ENCODE measurements at regions not wholly inside any gene's neighbourhood (a gene's known extent, or its start where the extent isn't known, plus 50 kb on each side); places are given as distances from the start of the nearest gene placed in this dataset.
"Not testable (repeated sequence)": the region's sequence is repeated elsewhere in the genome, so short reads cannot be mapped to it uniquely, and the experiment has no call there.

DNA sequence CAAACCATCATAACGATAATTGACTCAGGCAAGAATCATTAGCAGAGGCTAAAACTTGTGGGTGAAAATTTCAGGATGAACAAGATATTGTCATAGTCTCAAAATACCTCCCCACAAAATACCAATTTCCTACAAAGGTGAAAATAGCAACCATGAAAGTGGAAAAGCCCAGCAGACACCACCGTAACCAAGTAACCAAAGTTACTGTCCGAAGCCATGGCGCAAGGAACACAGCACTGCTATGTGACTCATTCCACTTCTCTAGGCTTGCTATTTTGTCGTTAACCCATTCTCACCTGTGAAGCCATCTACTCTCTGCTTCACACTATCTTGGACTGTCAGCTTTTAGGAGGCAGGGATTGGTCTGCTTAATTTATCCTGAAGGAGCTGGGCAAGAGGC is 113.8 kb upstream of the CACUL1 start:
- Mint-ChIP-seq H3K4me3 (ENCODE audit: low read depth) (no peak overlapping the region), H3K9me3 (no peaks in the 10 kb centered on the region), H3K27ac (no peak overlapping the region), H3K4me1 (ENCODE audit: low read depth) (no peaks in the 10 kb centered on the region), H3K36me3 (ENCODE audit: low read depth) (no peaks in the 10 kb centered on the region), H3K27me3 (ENCODE audit: low read depth) (peaks cover 7% of the 10 kb centered on the region)
- intact Hi-C loops (cut with micrococcal nuclease): no loop called here
- no peak for DNase-seq (ENCODE audit: low spot score)

DNA sequence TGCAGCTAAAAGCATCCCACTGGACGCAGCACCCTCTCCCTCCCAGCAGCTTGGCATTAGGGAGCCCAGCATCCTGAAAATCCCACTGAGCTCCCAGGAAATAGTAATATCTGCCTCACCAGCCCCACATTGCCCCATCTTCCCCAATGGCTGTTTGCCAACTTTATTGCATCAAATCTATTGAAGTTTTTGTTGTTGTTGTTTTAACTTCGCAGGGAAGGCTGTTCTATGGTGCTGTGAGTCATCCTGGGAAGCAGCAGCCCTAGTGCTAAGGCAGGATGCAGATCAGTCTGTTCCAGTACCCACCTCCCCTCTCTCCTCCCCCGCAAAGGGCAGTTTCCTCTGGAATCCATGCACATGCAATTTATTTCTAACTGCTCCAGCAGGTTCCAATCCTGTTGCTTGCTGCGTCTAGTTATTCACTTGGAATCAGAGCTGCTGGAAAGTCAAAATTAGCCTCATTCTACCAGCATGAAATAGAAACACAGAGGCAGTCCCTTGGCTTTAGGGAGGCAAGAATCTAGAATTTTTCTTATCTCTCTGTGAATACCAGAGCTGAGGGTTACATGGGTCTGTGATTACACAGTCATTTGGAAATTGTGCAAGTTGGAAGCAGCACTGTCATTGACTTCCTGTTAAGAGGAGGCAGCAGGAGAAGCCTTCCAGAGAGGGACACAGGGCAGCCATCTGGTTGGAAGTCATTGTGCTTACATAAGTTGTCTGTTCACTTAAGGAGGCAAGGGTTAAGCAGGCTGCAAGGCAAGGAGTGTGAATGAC is 115.9 kb upstream of the CACUL1 start:
- H3K27me3 Mint-ChIP-seq (ENCODE audit: low read depth): peaks cover 9% of the 10 kb centered on the region
- H3K27ac Mint-ChIP-seq: no peak overlapping the region
- no peaks in the 10 kb centered on the region for H3K9me3 Mint-ChIP-seq
- DNase-seq (ENCODE audit: low spot score): no peak
- intact Hi-C loops (cut with micrococcal nuclease): no loop called here
- no peak overlapping the region for H3K4me3 Mint-ChIP-seq (ENCODE audit: low read depth)
- H3K4me1 Mint-ChIP-seq (ENCODE audit: low read depth): no peaks in the 10 kb centered on the region
- no peaks in the 10 kb centered on the region for H3K36me3 Mint-ChIP-seq (ENCODE audit: low read depth)

DNA sequence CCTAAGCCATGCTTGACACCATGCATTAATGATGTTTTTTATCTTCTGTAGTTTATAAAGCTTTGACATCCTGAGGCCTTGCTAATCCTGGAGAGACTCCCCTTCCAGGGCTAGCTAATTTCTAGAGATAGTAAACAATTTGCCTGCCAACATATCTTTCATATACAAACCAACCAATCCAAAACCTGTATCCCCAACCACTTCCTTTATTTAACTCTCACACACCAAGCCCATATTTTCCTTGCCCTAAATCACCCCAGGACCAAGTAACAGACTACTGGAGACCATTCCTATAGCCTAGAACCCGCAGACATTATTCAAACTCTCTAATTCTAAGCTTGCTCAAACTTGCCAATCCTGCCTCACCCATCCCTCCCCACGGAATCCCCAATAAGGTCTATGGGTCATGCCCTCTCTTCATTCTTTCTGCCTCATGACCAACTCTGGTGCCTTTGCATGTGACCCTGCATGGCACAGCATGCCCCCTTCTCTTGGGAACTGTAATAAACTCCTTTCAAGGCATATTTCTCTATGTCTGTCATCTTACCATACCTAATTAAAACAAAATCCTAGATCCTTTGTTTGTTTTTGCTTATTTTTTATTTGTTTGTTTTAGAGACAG is 116.6 kb upstream of the CACUL1 start:
- H3K36me3 Mint-ChIP-seq (ENCODE audit: low read depth): no peaks in the 10 kb centered on the region
- intact Hi-C loops (cut with micrococcal nuclease): no loop called here
- DNase-seq (ENCODE audit: low spot score): no peak
- H3K27ac Mint-ChIP-seq: no peak overlapping the region
- H3K4me1 Mint-ChIP-seq (ENCODE audit: low read depth): no peaks in the 10 kb centered on the region
- no peak overlapping the region for H3K4me3 Mint-ChIP-seq (ENCODE audit: low read depth)
- no peaks in the 10 kb centered on the region for H3K9me3 Mint-ChIP-seq
- H3K27me3 Mint-ChIP-seq (ENCODE audit: low read depth): peaks cover 15% of the 10 kb centered on the region

DNA sequence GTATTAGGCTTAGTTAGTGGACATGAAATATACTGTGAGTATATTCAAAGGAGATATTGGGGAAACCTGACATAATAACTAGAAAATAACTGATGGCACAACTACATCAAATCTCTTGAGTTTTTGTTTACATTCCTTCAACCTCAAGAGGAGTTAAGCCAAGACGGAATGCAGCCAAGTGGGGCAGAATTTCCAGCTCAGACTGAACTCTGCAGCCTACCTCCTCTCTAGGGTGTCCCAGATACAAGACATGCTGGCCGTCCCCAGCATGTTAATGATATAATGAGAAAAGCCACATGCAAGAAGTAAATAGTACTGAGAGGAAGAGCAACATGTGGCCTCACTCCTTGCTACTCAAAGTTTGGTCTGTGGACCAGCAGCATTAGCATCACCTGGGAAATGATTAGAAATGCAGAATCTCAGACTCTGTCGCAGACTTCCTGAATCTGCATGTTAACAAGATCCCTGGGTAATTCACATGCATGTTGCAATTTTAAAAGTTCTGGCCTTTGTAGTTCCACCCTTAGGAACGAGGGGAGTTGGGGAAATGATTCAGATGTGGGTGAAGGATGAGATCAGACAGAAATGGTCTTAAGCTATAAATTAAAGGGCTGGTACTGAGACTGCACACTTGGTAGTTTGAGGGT is 118.4 kb upstream of the CACUL1 start:
- Mint-ChIP-seq H3K9me3 (no peaks in the 10 kb centered on the region), H3K27me3 (ENCODE audit: low read depth) (peaks cover 19% of the 10 kb centered on the region), H3K27ac (no peak overlapping the region), H3K36me3 (ENCODE audit: low read depth) (no peaks in the 10 kb centered on the region), H3K4me3 (ENCODE audit: low read depth) (no peak overlapping the region), H3K4me1 (ENCODE audit: low read depth) (no peaks in the 10 kb centered on the region)
- no peak for DNase-seq (ENCODE audit: low spot score)
- intact Hi-C loops (cut with micrococcal nuclease): no loop called here

GRCh38 chr10:118873738-118874105 is 119.0 kb upstream of the CACUL1 start:
- intact Hi-C loops (cut with micrococcal nuclease): no loop called here
- Mint-ChIP-seq H3K4me1 (ENCODE audit: low read depth) (no peaks in the 10 kb centered on the region), H3K27ac (no peak overlapping the region), H3K36me3 (ENCODE audit: low read depth) (no peaks in the 10 kb centered on the region), H3K4me3 (ENCODE audit: low read depth) (no peak overlapping the region), H3K27me3 (ENCODE audit: low read depth) (peaks cover 19% of the 10 kb centered on the region), H3K9me3 (no peaks in the 10 kb centered on the region)
- no peak for DNase-seq (ENCODE audit: low spot score)

GRCh38 chr10:118874171-118874570 is 119.4 kb upstream of the CACUL1 start:
- intact Hi-C loops (cut with micrococcal nuclease): no loop called here
- no peak for DNase-seq (ENCODE audit: low spot score)
- Mint-ChIP-seq H3K4me1 (ENCODE audit: low read depth) (no peaks in the 10 kb centered on the region), H3K27me3 (ENCODE audit: low read depth) (peaks cover 19% of the 10 kb centered on the region), H3K27ac (no peak overlapping the region), H3K9me3 (no peaks in the 10 kb centered on the region), H3K4me3 (ENCODE audit: low read depth) (no peak overlapping the region), H3K36me3 (ENCODE audit: low read depth) (no peaks in the 10 kb centered on the region)

GRCh38 chr10:118875087-118875486 is 120.3 kb upstream of the CACUL1 start:
- Mint-ChIP-seq H3K27me3 (ENCODE audit: low read depth) (peaks cover 20% of the 10 kb centered on the region), H3K36me3 (ENCODE audit: low read depth) (no peaks in the 10 kb centered on the region), H3K27ac (no peak overlapping the region), H3K4me1 (ENCODE audit: low read depth) (no peaks in the 10 kb centered on the region), H3K9me3 (no peaks in the 10 kb centered on the region), H3K4me3 (ENCODE audit: low read depth) (no peak overlapping the region)
- no peak for DNase-seq (ENCODE audit: low spot score)
- intact Hi-C loops (cut with micrococcal nuclease): no loop called here

DNA sequence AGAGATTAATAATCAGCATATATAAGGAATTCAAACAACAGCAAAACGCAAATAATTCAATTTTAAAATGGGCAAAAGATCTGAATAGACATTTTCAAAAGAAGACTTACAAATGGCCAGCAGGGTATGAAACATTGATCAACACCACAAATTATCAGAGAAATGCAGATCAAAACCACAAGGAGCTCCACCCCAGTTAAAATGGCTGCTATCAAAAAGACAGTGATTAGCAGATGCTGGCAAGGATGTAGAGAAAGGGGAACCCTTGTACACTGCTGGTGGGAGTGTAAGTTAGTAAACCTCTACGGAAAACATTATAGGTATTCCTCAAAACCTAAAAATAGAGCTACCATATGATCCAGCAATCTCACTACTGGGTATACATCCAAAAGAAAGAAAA is 128.0 kb upstream of the CACUL1 start:
- Mint-ChIP-seq H3K27me3 (ENCODE audit: low read depth) (peaks cover 18% of the 10 kb centered on the region), H3K27ac (no peak overlapping the region), H3K9me3 (no peaks in the 10 kb centered on the region), H3K36me3 (ENCODE audit: low read depth) (no peaks in the 10 kb centered on the region), H3K4me1 (ENCODE audit: low read depth) (no peaks in the 10 kb centered on the region), H3K4me3 (ENCODE audit: low read depth) (no peak overlapping the region)
- DNase-seq (ENCODE audit: low spot score): no peak
- intact Hi-C loops (cut with micrococcal nuclease): no loop called here

DNA sequence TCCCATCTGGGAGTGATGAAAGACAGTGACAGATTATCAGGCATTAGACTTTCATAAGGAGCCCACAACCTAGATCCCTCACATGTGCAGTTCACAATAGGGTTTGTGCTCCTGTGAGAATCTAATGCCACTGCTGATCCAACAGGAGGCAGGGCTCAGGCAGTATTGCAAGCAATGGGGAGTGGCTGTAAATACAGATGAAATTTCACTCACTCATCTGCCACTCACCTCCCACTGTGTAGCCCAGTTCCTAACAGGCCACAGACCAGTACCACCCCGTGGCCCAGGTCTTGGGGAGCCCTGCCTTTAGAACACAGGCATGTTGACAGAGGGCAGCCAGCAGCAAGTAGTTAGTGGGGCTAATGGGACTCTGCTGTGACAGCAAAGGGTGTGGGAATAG is 137.3 kb upstream of the NANOS1 start:
- no peak overlapping the region for H3K27ac Mint-ChIP-seq
- H3K27me3 Mint-ChIP-seq (ENCODE audit: low read depth): peaks cover 10% of the 10 kb centered on the region
- intact Hi-C loops (cut with micrococcal nuclease): no loop called here
- no peaks in the 10 kb centered on the region for H3K9me3 Mint-ChIP-seq
- H3K4me1 Mint-ChIP-seq (ENCODE audit: low read depth): no peaks in the 10 kb centered on the region
- DNase-seq (ENCODE audit: low spot score): no peak
- H3K36me3 Mint-ChIP-seq (ENCODE audit: low read depth): no peaks in the 10 kb centered on the region
- H3K4me3 Mint-ChIP-seq (ENCODE audit: low read depth): no peak overlapping the region

DNA sequence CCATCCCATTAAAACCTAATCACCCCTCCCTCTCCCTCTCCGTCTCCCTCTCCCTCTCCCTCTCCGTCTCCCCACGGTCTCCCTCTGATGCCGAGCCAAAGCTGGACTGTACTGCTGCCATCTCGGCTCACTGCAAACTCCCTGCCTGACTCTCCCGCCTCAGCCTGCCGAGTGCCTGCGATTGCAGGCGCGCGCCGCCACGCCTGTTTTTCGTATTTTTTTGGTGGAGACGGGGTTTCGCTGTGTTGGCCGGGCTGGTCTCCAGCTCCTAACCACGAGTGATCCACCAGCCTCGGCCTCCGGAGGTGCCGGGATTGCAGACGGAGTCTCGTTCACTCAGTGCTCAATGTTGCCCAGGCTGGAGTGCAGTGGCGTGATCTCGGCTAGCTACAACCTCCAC is 134.6 kb upstream of the NANOS1 start:
- H3K4me1 Mint-ChIP-seq (ENCODE audit: low read depth): not testable (repeated sequence)

DNA sequence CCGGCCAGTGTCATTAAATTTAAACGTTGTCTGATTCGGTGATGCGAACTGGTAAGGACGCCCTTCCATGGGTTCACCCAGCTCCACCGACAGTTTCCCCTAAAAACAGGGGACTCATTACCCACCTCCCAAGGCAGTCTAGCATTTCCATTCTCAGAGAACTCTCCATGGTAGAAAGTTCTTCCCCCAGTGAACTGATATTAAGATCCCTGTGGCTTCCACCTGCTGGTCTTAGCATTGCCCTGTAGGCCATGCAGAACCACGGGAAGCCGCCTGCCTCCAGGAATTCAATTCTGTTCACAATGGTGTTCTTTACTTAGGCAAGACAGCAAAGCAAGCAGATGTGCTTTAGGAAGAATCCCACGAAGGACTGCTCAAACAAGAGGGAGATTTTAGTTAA is 128.9 kb upstream of the NANOS1 start:
- Mint-ChIP-seq H3K27ac (no peak overlapping the region), H3K36me3 (ENCODE audit: low read depth) (no peaks in the 10 kb centered on the region), H3K4me3 (ENCODE audit: low read depth) (no peak overlapping the region), H3K4me1 (ENCODE audit: low read depth) (no peaks in the 10 kb centered on the region), H3K9me3 (no peaks in the 10 kb centered on the region), H3K27me3 (ENCODE audit: low read depth) (no peaks in the 10 kb centered on the region)
- no peak for DNase-seq (ENCODE audit: low spot score)
- intact Hi-C loops (cut with micrococcal nuclease): no loop called here

More for the DNA sequence above, 134.6 kb upstream of the NANOS1 start:
- H3K27ac Mint-ChIP-seq; H3K36me3 Mint-ChIP-seq (ENCODE audit: low read depth); DNase-seq (ENCODE audit: low spot score); H3K9me3 Mint-ChIP-seq; intact Hi-C loops (cut with micrococcal nuclease); H3K4me3 Mint-ChIP-seq (ENCODE audit: low read depth); H3K27me3 Mint-ChIP-seq (ENCODE audit: low read depth): not testable (repeated sequence)

- Mint-ChIP-seq H3K36me3 (ENCODE audit: low read depth) (no peaks in the 10 kb centered on the region), H3K9me3 (no peaks in the 10 kb centered on the region), H3K4me1 (ENCODE audit: low read depth) (no peaks in the 10 kb centered on the region), H3K4me3 (ENCODE audit: low read depth) (no peak overlapping the region), H3K27me3 (ENCODE audit: low read depth) (no peaks in the 10 kb centered on the region), H3K27ac (no peak overlapping the region)
- no peak for DNase-seq (ENCODE audit: low spot score)
- intact Hi-C loops (cut with micrococcal nuclease): no loop called here
Measured at GRCh38 chr10:118901380-118901779, 128.1 kb upstream of the NANOS1 start.

- DNase-seq (ENCODE audit: low spot score): no peak
- Mint-ChIP-seq H3K9me3 (no peaks in the 10 kb centered on the region), H3K36me3 (ENCODE audit: low read depth) (no peaks in the 10 kb centered on the region), H3K27me3 (ENCODE audit: low read depth) (no peaks in the 10 kb centered on the region), H3K4me3 (ENCODE audit: low read depth) (no peak overlapping the region), H3K4me1 (ENCODE audit: low read depth) (no peaks in the 10 kb centered on the region), H3K27ac (no peak overlapping the region)
- intact Hi-C loops (cut with micrococcal nuclease): no loop called here
Measured at GRCh38 chr10:118901906-118902305, 127.6 kb upstream of the NANOS1 start.
